K562 (cell line): ENCODE measurements at regions not wholly inside any gene's neighbourhood (a gene's known extent, or its start where the extent isn't known, plus 50 kb on each side); places are given as distances from the start of the nearest gene placed in this dataset.

Source experiments
- ERF ChIP-seq: fragments of 450-650 bp; formaldehyde crosslinking; IDR thresholded peaks from 2 replicates; pipeline ENCODE4 v1.4.0; 2020; ENCODE audit warnings: mild to moderate bottlenecking, mixed read lengths
- MCM2 ChIP-seq: fragments of 450-650 bp; IDR thresholded peaks from 2 replicates; pipeline ENCODE4 v1.6.1; 2017; ENCODE audit warnings: low read depth, mild to moderate bottlenecking
- ZBTB12 ChIP-seq: fragments of 250-450 bp; sonication (Bioruptor Pico); IDR thresholded peaks from 2 replicates; pipeline ENCODE4 v1.4.0; 2020
- TF ChIP-seq, protein P1 (sequence below), 2 experiments: fragments of 450-650 bp; formaldehyde crosslinking in 1 of 2; IDR thresholded peaks; 2 replicates each; pipeline versions ENCODE4 v1.4.0 to v1.6.1; 2014 to 2020; ENCODE audit warnings: mild to moderate bottlenecking in 2 of 2, borderline replicate concordance in 1 of 2, low read depth in 1 of 2
- TF ChIP-seq, protein P2 (sequence below): fragments of 450-650 bp; IDR thresholded peaks from 2 replicates; pipeline ENCODE4 v1.6.1; 2017; ENCODE audit warnings: mild to moderate bottlenecking, moderate library complexity
- TF ChIP-seq, protein P3 (sequence below), 3 experiments: IDR thresholded peaks in 2 of 3; conservative IDR thresholded peaks in 1 of 3; 2 replicates each; pipeline ENCODE4 v1.5.1; 2011 to 2012; ENCODE audit warnings: low read length in 3 of 3, mild to moderate bottlenecking in 3 of 3, control low read depth in 2 of 3, improper control_type of control experiment in 1 of 3, inconsistent platforms in 1 of 3, low read depth in 1 of 3, mixed read lengths in 1 of 3, moderate library complexity in 1 of 3; ENCODE audit not compliant: insufficient read depth in 2 of 3

DNA sequence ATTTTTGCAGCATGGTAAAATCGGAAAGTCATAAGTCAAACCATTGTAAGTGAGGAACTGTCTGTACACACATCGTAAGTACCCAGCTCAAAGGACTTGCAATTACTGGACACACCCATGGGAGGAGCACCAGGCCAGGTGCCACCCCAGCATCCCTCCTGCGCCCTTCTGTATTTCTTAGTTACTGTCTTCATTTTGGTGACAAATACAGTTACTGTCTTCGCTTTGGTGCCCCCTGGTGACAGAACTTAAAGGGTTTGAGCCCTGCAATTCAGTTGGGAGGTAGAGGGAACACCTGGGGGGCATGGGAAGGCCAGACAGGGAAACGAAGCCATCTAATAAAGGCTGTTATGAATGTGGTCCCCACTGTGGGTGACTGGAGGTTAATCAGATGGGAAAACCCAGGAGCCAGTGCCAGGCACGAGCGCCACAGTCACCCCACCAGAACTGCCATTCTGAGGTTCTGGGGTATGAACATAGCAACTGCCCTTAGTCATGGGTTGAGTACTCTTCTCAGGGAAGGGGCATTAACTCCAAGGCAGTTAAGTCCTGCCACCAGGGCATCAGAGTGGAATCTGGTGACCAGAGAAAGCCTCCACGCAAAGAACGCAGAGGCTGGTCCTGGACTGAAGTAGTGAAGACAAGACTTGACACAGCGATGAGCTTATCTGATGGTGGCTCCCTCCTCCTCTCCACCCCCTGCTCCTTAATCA, 612.9 kb downstream of the PTPRU start (continued):
- TF ChIP-seq, protein P1, sequence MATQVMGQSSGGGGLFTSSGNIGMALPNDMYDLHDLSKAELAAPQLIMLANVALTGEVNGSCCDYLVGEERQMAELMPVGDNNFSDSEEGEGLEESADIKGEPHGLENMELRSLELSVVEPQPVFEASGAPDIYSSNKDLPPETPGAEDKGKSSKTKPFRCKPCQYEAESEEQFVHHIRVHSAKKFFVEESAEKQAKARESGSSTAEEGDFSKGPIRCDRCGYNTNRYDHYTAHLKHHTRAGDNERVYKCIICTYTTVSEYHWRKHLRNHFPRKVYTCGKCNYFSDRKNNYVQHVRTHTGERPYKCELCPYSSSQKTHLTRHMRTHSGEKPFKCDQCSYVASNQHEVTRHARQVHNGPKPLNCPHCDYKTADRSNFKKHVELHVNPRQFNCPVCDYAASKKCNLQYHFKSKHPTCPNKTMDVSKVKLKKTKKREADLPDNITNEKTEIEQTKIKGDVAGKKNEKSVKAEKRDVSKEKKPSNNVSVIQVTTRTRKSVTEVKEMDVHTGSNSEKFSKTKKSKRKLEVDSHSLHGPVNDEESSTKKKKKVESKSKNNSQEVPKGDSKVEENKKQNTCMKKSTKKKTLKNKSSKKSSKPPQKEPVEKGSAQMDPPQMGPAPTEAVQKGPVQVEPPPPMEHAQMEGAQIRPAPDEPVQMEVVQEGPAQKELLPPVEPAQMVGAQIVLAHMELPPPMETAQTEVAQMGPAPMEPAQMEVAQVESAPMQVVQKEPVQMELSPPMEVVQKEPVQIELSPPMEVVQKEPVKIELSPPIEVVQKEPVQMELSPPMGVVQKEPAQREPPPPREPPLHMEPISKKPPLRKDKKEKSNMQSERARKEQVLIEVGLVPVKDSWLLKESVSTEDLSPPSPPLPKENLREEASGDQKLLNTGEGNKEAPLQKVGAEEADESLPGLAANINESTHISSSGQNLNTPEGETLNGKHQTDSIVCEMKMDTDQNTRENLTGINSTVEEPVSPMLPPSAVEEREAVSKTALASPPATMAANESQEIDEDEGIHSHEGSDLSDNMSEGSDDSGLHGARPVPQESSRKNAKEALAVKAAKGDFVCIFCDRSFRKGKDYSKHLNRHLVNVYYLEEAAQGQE (IDR thresholded peaks at IDR 0.05; ENCODE audit: borderline replicate concordance): peak; percentile 57
- TF ChIP-seq, protein P1 (CRISPR knock-in tag; IDR thresholded peaks at IDR 0.05; ENCODE audit: low read depth): no peak
- TF ChIP-seq ERF (CRISPR knock-in tag) (no peak), ZBTB12 (CRISPR knock-in tag) (no peak), MCM2 (no peak)
- TF ChIP-seq, protein P2, sequence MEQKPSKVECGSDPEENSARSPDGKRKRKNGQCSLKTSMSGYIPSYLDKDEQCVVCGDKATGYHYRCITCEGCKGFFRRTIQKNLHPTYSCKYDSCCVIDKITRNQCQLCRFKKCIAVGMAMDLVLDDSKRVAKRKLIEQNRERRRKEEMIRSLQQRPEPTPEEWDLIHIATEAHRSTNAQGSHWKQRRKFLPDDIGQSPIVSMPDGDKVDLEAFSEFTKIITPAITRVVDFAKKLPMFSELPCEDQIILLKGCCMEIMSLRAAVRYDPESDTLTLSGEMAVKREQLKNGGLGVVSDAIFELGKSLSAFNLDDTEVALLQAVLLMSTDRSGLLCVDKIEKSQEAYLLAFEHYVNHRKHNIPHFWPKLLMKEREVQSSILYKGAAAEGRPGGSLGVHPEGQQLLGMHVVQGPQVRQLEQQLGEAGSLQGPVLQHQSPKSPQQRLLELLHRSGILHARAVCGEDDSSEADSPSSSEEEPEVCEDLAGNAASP: no peak
- TF ChIP-seq, protein P3, sequence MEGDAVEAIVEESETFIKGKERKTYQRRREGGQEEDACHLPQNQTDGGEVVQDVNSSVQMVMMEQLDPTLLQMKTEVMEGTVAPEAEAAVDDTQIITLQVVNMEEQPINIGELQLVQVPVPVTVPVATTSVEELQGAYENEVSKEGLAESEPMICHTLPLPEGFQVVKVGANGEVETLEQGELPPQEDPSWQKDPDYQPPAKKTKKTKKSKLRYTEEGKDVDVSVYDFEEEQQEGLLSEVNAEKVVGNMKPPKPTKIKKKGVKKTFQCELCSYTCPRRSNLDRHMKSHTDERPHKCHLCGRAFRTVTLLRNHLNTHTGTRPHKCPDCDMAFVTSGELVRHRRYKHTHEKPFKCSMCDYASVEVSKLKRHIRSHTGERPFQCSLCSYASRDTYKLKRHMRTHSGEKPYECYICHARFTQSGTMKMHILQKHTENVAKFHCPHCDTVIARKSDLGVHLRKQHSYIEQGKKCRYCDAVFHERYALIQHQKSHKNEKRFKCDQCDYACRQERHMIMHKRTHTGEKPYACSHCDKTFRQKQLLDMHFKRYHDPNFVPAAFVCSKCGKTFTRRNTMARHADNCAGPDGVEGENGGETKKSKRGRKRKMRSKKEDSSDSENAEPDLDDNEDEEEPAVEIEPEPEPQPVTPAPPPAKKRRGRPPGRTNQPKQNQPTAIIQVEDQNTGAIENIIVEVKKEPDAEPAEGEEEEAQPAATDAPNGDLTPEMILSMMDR (IDR thresholded peaks at IDR 0.05 in 2 of 3, conservative IDR thresholded peaks at IDR 0.05 in 1 of 3; ENCODE audit: insufficient read depth in 2 of 3, low read depth in 1 of 3, low read length in 3 of 3): peak; percentile 63 to 71 (median 68)
